Osteoblast (primary cell): ENCODE measurements at regions not wholly inside any gene's neighbourhood (a gene's known extent, or its start where the extent isn't known, plus 50 kb on each side); places are given as distances from the start of the nearest gene placed in this dataset.

Source experiments
- DNase-seq: peaks from one replicate; pipeline ENCODE4 v3.0.0; 2011; ENCODE audit warnings: low spot score, mixed read lengths; ENCODE audit not compliant: insufficient read length; ENCODE audit errors: missing footprints
- H2AFZ ChIP-seq: 2 replicates; pipeline ENCODE4 v1.6.0; 2011; ENCODE audit warnings: mild to moderate bottlenecking, low read length
- H3K27ac ChIP-seq: 2 replicates; pipeline ENCODE4 v1.5.1; 2011; ENCODE audit warnings: mild to moderate bottlenecking, low read depth, low read length, moderate library complexity
- H3K27me3 ChIP-seq: 2 replicates; pipeline ENCODE4 v1.6.0; 2012; ENCODE audit warnings: mild to moderate bottlenecking, control low read depth, inconsistent platforms, low read length, moderate library complexity; ENCODE audit not compliant: insufficient read depth
- H3K36me3 ChIP-seq: 2 replicates; pipeline ENCODE4 v1.5.1; 2011; ENCODE audit warnings: mild to moderate bottlenecking, low read length, control low read depth, moderate library complexity; ENCODE audit not compliant: insufficient read depth
- H3K4me1 ChIP-seq: 2 replicates; pipeline ENCODE4 v1.5.1; 2011; ENCODE audit warnings: mild to moderate bottlenecking, low read length, control low read depth, moderate library complexity; ENCODE audit not compliant: insufficient read depth
- H3K4me2 ChIP-seq: 2 replicates; pipeline ENCODE4 v1.6.0; 2011; ENCODE audit warnings: mild to moderate bottlenecking, low read length; ENCODE audit not compliant: insufficient read depth
- H3K4me3 ChIP-seq: fragments of 200-600 bp; sonication (generic); 3 replicates; pipeline ENCODE4 v1.5.1; 2012; ENCODE audit warnings: mild to moderate bottlenecking, low read length, inconsistent platforms; ENCODE audit not compliant: insufficient read depth
- H3K79me2 ChIP-seq: 2 replicates; pipeline ENCODE4 v1.6.0; 2012; ENCODE audit warnings: mild to moderate bottlenecking, low read length, control low read depth, inconsistent platforms; ENCODE audit not compliant: insufficient read depth
- H3K9me3 ChIP-seq: 2 replicates; pipeline ENCODE4 v1.5.1; 2011; ENCODE audit warnings: low read depth, low read length, control low read depth
- H4K20me1 ChIP-seq: 2 replicates; pipeline ENCODE4 v1.6.0; 2012; ENCODE audit warnings: mild to moderate bottlenecking, low read length, control low read depth; ENCODE audit not compliant: insufficient read depth
- CTCF ChIP-seq: IDR thresholded peaks from 2 replicates; pipeline ENCODE4 v1.5.1; 2011; ENCODE audit warnings: mild to moderate bottlenecking, low read depth, low read length, moderate library complexity; ENCODE audit errors: extremely low read depth

GRCh38 chr2:81078102-81078501, 773.5 kb upstream of the LRRTM1 start:
- Histone ChIP-seq H3K9me3 (no peaks in the 10 kb centered on the region), H3K27me3 (no peaks in the 10 kb centered on the region), H3K4me1 (no peaks in the 10 kb centered on the region), H4K20me1 (no peaks in the 10 kb centered on the region), H3K36me3 (no peaks in the 10 kb centered on the region), H3K4me3 (no peak overlapping the region), H3K27ac (no peak overlapping the region), H3K79me2 (no peaks in the 10 kb centered on the region), H2AFZ (no peak overlapping the region), H3K4me2 (no peak overlapping the region)
- no peak for DNase-seq
- TF ChIP-seq CTCF, result no peak

GRCh38 chr2:81077396-81077795, 772.8 kb upstream of the LRRTM1 start:
- H3K79me2 ChIP-seq, result no peaks in the 10 kb centered on the region
- TF ChIP-seq CTCF, result no peak
- no peak for DNase-seq
- no peak overlapping the region for H3K4me3 ChIP-seq
- no peak overlapping the region for H2AFZ ChIP-seq
- H3K4me1 ChIP-seq, result no peaks in the 10 kb centered on the region
- H4K20me1 ChIP-seq, result no peaks in the 10 kb centered on the region
- H3K36me3 ChIP-seq, result no peaks in the 10 kb centered on the region
- H3K27me3 ChIP-seq, result no peaks in the 10 kb centered on the region
- H3K4me2 ChIP-seq, result no peak overlapping the region
- no peaks in the 10 kb centered on the region for H3K9me3 ChIP-seq
- H3K27ac ChIP-seq, result no peak overlapping the region

GRCh38 chr2:81073412-81073811, 768.9 kb upstream of the LRRTM1 start:
- H3K27ac ChIP-seq, result no peak overlapping the region
- H3K9me3 ChIP-seq, result no peaks in the 10 kb centered on the region
- no peaks in the 10 kb centered on the region for H3K36me3 ChIP-seq
- DNase-seq, result no peak
- H3K79me2 ChIP-seq, result no peaks in the 10 kb centered on the region
- H3K4me3 ChIP-seq, result no peak overlapping the region
- no peaks in the 10 kb centered on the region for H4K20me1 ChIP-seq
- no peaks in the 10 kb centered on the region for H3K4me1 ChIP-seq
- no peak overlapping the region for H2AFZ ChIP-seq
- no peaks in the 10 kb centered on the region for H3K27me3 ChIP-seq
- H3K4me2 ChIP-seq, result no peak overlapping the region
- TF ChIP-seq CTCF, result no peak

- Histone ChIP-seq H3K79me2 (no peaks in the 10 kb centered on the region), H3K27ac (no peak overlapping the region), H3K36me3 (no peaks in the 10 kb centered on the region), H3K27me3 (no peaks in the 10 kb centered on the region), H3K4me3 (no peak overlapping the region), H2AFZ (no peak overlapping the region), H3K4me2 (no peak overlapping the region), H4K20me1 (no peaks in the 10 kb centered on the region), H3K9me3 (peaks cover 7% of the 10 kb centered on the region), H3K4me1 (no peaks in the 10 kb centered on the region)
- TF ChIP-seq CTCF, result no peak
- no peak for DNase-seq
Measured at GRCh38 chr2:81068144-81068543, 763.6 kb upstream of the LRRTM1 start.
